ENCODE measurements at regions not wholly inside any gene's neighbourhood (a gene's known extent, or its start where the extent isn't known, plus 50 kb on each side); places are given as distances from the start of the nearest gene placed in this dataset.

DNA sequence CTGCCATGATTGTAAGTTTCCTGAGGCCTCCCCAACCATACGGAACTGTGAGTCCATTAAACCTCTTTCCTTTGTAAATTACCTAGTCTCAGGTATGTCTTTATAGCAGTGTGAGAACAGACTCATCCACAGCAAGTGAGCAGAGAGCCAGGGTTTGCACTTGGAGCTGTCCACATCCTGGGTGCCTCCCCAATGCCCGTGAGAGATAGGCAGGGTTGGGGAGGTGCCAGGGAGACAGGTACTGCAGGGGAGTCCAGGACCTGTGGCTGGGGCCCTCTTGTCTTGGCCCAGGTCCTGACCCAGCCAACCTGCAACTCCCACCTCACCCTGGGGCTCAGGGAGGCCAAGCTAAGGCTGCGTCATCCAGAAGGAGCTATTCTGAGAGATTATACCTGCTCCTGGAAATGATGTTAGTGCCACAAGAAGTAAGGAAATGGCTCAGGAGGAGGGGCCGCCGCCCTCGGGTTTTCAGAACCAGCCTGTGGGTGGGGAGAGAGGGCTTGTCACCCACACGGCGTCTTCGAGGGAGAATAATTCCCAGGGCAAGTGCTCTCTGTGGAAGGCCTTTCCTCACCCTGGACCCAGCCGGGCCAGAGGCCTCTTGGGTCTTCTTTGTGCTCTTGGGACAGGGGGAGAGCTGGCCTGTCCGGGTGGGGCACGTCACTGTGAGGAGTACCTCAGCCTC lies 66.5 kb downstream of the ADRA2C start:
- no peaks in the 10 kb centered on the region for H3K27me3 ChIP-seq
- ATAC-seq: no peak
- peak in 1 of 3 donors; percentile 31 for DNase-seq
- H3K9me3 ChIP-seq: no peaks in the 10 kb centered on the region
- H3K36me3 ChIP-seq: no peaks in the 10 kb centered on the region
- H3K4me3 ChIP-seq: no peak overlapping the region
- intact Hi-C loops (cut with DNase I): no loop called here
- TF ChIP-seq, protein P1, sequence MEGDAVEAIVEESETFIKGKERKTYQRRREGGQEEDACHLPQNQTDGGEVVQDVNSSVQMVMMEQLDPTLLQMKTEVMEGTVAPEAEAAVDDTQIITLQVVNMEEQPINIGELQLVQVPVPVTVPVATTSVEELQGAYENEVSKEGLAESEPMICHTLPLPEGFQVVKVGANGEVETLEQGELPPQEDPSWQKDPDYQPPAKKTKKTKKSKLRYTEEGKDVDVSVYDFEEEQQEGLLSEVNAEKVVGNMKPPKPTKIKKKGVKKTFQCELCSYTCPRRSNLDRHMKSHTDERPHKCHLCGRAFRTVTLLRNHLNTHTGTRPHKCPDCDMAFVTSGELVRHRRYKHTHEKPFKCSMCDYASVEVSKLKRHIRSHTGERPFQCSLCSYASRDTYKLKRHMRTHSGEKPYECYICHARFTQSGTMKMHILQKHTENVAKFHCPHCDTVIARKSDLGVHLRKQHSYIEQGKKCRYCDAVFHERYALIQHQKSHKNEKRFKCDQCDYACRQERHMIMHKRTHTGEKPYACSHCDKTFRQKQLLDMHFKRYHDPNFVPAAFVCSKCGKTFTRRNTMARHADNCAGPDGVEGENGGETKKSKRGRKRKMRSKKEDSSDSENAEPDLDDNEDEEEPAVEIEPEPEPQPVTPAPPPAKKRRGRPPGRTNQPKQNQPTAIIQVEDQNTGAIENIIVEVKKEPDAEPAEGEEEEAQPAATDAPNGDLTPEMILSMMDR (IDR thresholded peaks at IDR 0.05): no peak
- TF ChIP-seq POLR2A (IDR thresholded peaks at IDR 0.05): no peak
- no peak overlapping the region for H3K27ac ChIP-seq
- peaks cover 0 to 11% (median 4%) of the 10 kb centered on the region in 4 donors for H3K4me1 ChIP-seq
- WGBS (ENCODE audit: insufficient coverage, low coverage, low lambda C conversion rate, missing lambda C conversion rate): 60% methylated on average over 1 of the region's 12 CpGs

DNA sequence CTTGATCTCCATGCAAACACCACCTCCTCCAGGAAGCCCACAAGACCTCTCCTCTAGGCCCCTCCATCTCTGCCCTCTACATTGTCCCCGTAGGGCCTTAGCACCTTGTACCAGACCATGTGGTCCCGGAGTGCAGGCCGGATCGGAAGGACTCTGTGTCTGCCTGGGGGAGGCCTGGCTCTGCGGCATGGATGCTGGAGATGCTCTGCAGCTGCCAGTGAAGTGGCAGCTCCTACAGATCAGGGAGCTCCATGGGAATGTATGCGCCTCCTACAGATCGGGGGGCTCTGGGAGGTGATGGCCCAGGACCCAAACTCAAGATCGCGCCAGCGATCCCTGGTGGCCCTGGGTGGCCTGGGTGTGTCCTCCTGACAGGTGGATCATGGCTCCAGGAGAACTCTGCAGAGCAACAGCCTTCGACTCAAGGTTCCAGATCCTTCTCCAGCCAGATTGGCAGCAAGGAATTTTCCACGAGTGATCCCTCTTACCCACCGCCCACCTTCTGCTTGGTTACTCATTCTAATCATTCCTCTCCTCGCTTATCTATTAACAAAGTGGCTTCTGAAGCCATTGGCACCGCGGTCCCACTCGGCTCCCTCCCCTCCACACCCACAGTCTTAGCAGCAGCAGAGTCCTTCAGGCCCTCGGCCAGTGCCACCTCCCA lies 67.3 kb downstream of the ADRA2C start:
- no peak overlapping the region for H3K4me3 ChIP-seq
- ATAC-seq (no peak), DNase-seq (peak in 1 of 3 donors; percentile 30)
- peaks cover 0 to 3% (median 1%) of the 10 kb centered on the region in 4 donors for H3K4me1 ChIP-seq
- intact Hi-C loops (cut with DNase I): no loop called here
- no peaks in the 10 kb centered on the region for H3K36me3 ChIP-seq
- no peaks in the 10 kb centered on the region for H3K27me3 ChIP-seq
- TF ChIP-seq, protein P1 (IDR thresholded peaks at IDR 0.05): no peak
- no peak for TF ChIP-seq POLR2A (IDR thresholded peaks at IDR 0.05)
- 63% methylated on average over 4 of the region's 18 CpGs for WGBS (ENCODE audit: insufficient coverage, low coverage, low lambda C conversion rate, missing lambda C conversion rate)
- H3K27ac ChIP-seq: no peak overlapping the region
- no peaks in the 10 kb centered on the region for H3K9me3 ChIP-seq

DNA sequence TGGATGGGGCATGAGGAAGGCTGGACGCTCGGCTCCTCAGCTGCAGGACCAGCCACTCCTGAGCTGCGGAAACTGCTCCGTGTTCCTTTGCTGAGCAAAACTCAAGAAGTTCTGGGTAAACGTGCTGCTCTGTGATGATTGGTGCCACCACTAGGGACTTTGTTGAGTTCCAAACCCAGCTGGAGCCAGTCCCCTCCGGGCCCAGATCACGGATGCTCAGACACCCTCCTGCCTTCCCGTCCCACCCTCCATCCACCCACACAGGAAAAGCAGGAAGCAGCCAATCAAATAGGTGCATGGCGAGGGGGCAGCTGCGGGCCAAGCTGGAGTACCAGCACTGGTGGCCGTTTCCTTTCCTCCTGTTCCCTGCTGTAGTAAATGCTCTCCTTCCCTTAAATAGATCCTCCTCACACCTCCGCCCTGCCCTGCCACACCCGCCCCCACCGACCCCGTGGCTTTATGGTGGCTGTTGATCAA lies 68.0 kb downstream of the ADRA2C start:
- Histone ChIP-seq H3K4me1 (no peaks in the 10 kb centered on the region), H3K27me3 (no peaks in the 10 kb centered on the region), H3K36me3 (no peaks in the 10 kb centered on the region), H3K4me3 (no peak overlapping the region), H3K27ac (no peak overlapping the region), H3K9me3 (no peaks in the 10 kb centered on the region)
- ATAC-seq (no peak), DNase-seq (no peak)
- 37% methylated on average over 13 of the region's 15 CpGs for WGBS (ENCODE audit: insufficient coverage, low coverage, low lambda C conversion rate, missing lambda C conversion rate)
- intact Hi-C loops (cut with DNase I): no loop called here
- TF ChIP-seq POLR2A (IDR thresholded peaks at IDR 0.05): no peak
- TF ChIP-seq, protein P1 (IDR thresholded peaks at IDR 0.05): no peak

DNA sequence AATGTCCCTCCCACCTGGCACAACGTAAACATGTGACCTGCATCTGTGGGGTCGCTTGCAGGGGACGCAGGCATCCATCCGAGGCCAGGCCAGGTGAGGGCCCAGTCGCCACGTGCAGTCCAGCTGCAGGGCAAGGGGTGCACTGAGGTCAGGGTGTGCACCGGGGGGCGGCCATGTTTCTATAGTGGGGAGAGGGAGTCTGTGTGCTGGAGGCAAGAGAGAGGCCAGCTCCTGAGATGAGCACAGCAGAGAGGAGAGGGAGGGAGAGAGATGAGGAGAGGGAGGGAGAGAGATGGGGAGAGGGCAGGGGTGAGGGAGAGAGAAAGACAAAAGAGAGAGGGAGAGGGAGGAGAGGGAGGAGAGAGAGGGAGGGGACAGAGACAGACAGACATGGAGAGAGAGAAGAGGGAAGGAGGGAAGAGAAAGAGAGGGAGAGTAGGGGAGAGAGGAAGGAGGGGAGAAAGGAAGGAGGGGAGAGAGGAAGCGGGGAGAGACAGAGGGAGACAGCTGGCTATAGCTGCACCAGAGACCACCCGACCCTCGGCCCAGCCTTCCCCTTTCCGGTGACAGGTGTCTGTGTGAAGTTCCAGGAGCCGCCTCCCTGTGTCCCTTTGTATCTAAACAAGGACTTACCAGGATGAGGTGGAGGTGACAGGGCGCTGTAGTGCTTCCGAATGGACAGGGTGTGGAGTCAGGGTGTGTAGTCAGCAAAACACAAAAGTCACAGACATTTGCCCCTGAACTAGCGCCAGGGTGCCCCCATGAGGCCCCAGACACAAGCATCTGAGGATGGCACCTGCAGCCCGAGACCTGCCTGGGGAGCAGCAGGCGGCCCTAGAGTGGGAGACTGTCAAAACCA lies 68.7 kb downstream of the ADRA2C start:
- 41% methylated on average over 15 of the region's 18 CpGs for WGBS (ENCODE audit: insufficient coverage, low coverage, low lambda C conversion rate, missing lambda C conversion rate)
- Histone ChIP-seq H3K4me1 (no peaks in the 10 kb centered on the region), H3K27me3 (no peaks in the 10 kb centered on the region), H3K27ac (no peak overlapping the region), H3K36me3 (no peaks in the 10 kb centered on the region), H3K9me3 (no peaks in the 10 kb centered on the region), H3K4me3 (no peak overlapping the region)
- intact Hi-C loops (cut with DNase I): no loop called here
- TF ChIP-seq, protein P1 (IDR thresholded peaks at IDR 0.05): no peak
- DNase-seq: peak in 1 of 3 donors; percentile 44
- ATAC-seq: no peak

Data from right lobe of liver (tissue), 6 donors.